ENCODE measurements at regions not wholly inside any gene's neighbourhood (a gene's known extent, or its start where the extent isn't known, plus 50 kb on each side); places are given as distances from the start of the nearest gene placed in this dataset.

- TF ChIP-seq CTCF (IDR thresholded peaks at IDR 0.05; ENCODE audit: low read depth, low read length, poor library complexity, severe bottlenecking) (no peak), EZH2phosphoT487 (IDR thresholded peaks at IDR 0.05; ENCODE audit: borderline replicate concordance, low read length) (no peak)
Observed at GRCh38 chr12:41899577-41899976, 245.1 kb downstream of the GXYLT1 start.

All from DOHH2 (cell line).